Endothelial cell of umbilical vein (primary cell): ENCODE measurements at regions not wholly inside any gene's neighbourhood (a gene's known extent, or its start where the extent isn't known, plus 50 kb on each side); places are given as distances from the start of the nearest gene placed in this dataset.
"Not testable (repeated sequence)": the region's sequence is repeated elsewhere in the genome, so short reads cannot be mapped to it uniquely, and the experiment has no call there.

ENCODE experiments used
- BruUV-seq: library from RNA; stranded (reverse); fragments of 400-500 nt; replicated peaks from 2 replicates; lab custom pipeline; 2021; lab: Mats Ljungman, UMichigan
- CTCF ChIA-PET: fragments of 300-600, 350-600 bp; sonication (Branson Sonifier 250); formaldehyde crosslinking; loops from one replicate; lab custom pipeline; 2021; ENCODE audit warnings: antibody characterized with exemption, inconsistent platforms; lab: Charles Lee
- POLR2A ChIA-PET: fragments of 300-600, 350-600 bp; sonication (Branson Sonifier 250); formaldehyde crosslinking; loops from one replicate; lab custom pipeline; 2021; ENCODE audit warnings: antibody characterized with exemption, inconsistent platforms; lab: Charles Lee
- DNase-seq: peaks from one replicate; pipeline ENCODE4 v3.0.0-alpha.2; 2011; ENCODE audit warnings: low read depth, low spot score
- FAIRE-seq: peaks from 2 replicates; lab custom pipeline; 2011; peaks lifted over from hg19 to GRCh38; lab: Jason Lieb, UNC
- H2AFZ ChIP-seq: 2 replicates; pipeline ENCODE4 v1.6.0; 2012; ENCODE audit warnings: low read depth, low read length, control low read depth, inconsistent platforms
- H3K27ac ChIP-seq: 2 replicates; pipeline ENCODE4 v1.5.1; 2011; ENCODE audit warnings: low read depth, mild to moderate bottlenecking, control low read depth, low read length, moderate library complexity; ENCODE audit not compliant: insufficient read depth
- H3K27me3 ChIP-seq, 2 experiments: 2 replicates each; pipeline versions ENCODE4 v1.6.0 to v1.6.1; 2011; ENCODE audit warnings: low read length in 2 of 2, mixed read lengths in 1 of 2; ENCODE audit not compliant: control insufficient read depth in 2 of 2, insufficient read depth in 2 of 2
- H3K36me3 ChIP-seq, 2 experiments: 2 replicates in 1 of 2; 3 replicates in 1 of 2; pipeline ENCODE4 v1.5.1; 2011; ENCODE audit warnings: low read length in 2 of 2, mild to moderate bottlenecking in 1 of 2, moderate library complexity in 1 of 2; ENCODE audit not compliant: control insufficient read depth in 2 of 2, insufficient read depth in 2 of 2; ENCODE audit errors: extremely low read depth in 1 of 2
- H3K4me1 ChIP-seq: 3 replicates; pipeline ENCODE4 v1.5.1; 2011; ENCODE audit warnings: mild to moderate bottlenecking, low read length; ENCODE audit not compliant: control insufficient read depth, insufficient read depth; ENCODE audit errors: extremely low read depth
- H3K4me2 ChIP-seq: 2 replicates; pipeline ENCODE4 v1.6.1; 2011; ENCODE audit warnings: low read length, control low read depth, mixed read lengths; ENCODE audit not compliant: insufficient read depth
- H3K4me3 ChIP-seq, 3 experiments: fragments of 200-600 bp in 1 of 3; sonication (generic), shearing (Covaris generic) in 1 of 3; replicated peaks in 1 of 3; 2 replicates each; pipeline ENCODE4 v1.5.1; 2011 to 2016; ENCODE audit warnings: control low read depth in 3 of 3, low read length in 3 of 3, mild to moderate bottlenecking in 2 of 3, inconsistent platforms in 1 of 3, low read depth in 1 of 3, moderate library complexity in 1 of 3; ENCODE audit not compliant: insufficient read depth in 1 of 3
- H3K79me2 ChIP-seq: 2 replicates; pipeline ENCODE4 v1.6.0; 2012; ENCODE audit warnings: low read length, inconsistent platforms; ENCODE audit not compliant: control insufficient read depth, insufficient read depth
- H3K9ac ChIP-seq: replicated peaks from 2 replicates; pipeline ENCODE3; 2011; ENCODE audit warnings: low read length, control low read depth; ENCODE audit not compliant: insufficient read depth; ENCODE audit errors: extremely low read depth
- H3K9me1 ChIP-seq: replicated peaks from 3 replicates; pipeline ENCODE4 v1.6.0; 2011; ENCODE audit warnings: mild to moderate bottlenecking, low read length; ENCODE audit not compliant: control insufficient read depth, insufficient read depth; ENCODE audit errors: extremely low read depth
- H3K9me3 ChIP-seq: replicated peaks from 2 replicates; pipeline ENCODE4 v1.5.1; 2012; ENCODE audit warnings: low read length, inconsistent platforms; ENCODE audit not compliant: control insufficient read depth, insufficient read depth
- H4K20me1 ChIP-seq: replicated peaks from 2 replicates; pipeline ENCODE3; 2011; ENCODE audit warnings: mild to moderate bottlenecking, low read length; ENCODE audit not compliant: control insufficient read depth, insufficient read depth; ENCODE audit errors: extremely low read depth
- EZH2 ChIP-seq: IDR thresholded peaks from 2 replicates; pipeline ENCODE4 v1.6.1; 2012; ENCODE audit warnings: borderline replicate concordance, low read depth, mild to moderate bottlenecking, moderate library complexity, low read length, inconsistent platforms; ENCODE audit not compliant: severe bottlenecking
- FOS ChIP-seq: IDR thresholded peaks from 2 replicates; pipeline ENCODE4 v1.6.1; 2011; ENCODE audit warnings: mild to moderate bottlenecking, low read length, moderate library complexity, borderline replicate concordance; ENCODE audit not compliant: insufficient read depth
- GATA2 ChIP-seq: IDR thresholded peaks from 2 replicates; pipeline ENCODE4 v1.7.0; 2011; ENCODE audit warnings: low read depth, mild to moderate bottlenecking, moderate library complexity, mixed read lengths, low read length; ENCODE audit not compliant: insufficient read length, insufficient read depth
- JUN ChIP-seq: IDR thresholded peaks from 2 replicates; pipeline ENCODE4 v1.6.1; 2011; ENCODE audit warnings: borderline replicate concordance, low read depth; ENCODE audit not compliant: insufficient read length, insufficient read depth
- MYC ChIP-seq: IDR thresholded peaks from one replicate; pipeline ENCODE4 v1.6.1; 2011; ENCODE audit warnings: mild to moderate bottlenecking, low read depth, low read length
- POLR2A ChIP-seq: IDR thresholded peaks from 2 replicates; pipeline ENCODE4 v1.6.1; 2012; ENCODE audit warnings: low read depth, mild to moderate bottlenecking, control low read depth, low read length
- POLR2AphosphoS5 ChIP-seq: IDR thresholded peaks from 2 replicates; pipeline ENCODE4 v1.6.1; 2012; ENCODE audit warnings: low read depth, mild to moderate bottlenecking, control low read depth, low read length, moderate library complexity; ENCODE audit not compliant: insufficient read depth
- dilution Hi-C: fragments of 300-500 bp; cut with MboI; formaldehyde crosslinking; loops from one replicate; pipeline ENCODE4 v1.15.0; 2019; ENCODE audit warnings: low sequenced_read_pairs; ENCODE audit not compliant: extremely low pct_ligation_motif_present
- intact Hi-C: fragments of 100-400 bp; cut with micrococcal nuclease; formaldehyde crosslinking; loops from one replicate; pipeline ENCODE4 v1.10.0; 2022
- TF ChIP-seq, protein P1 (sequence below), 2 donors: IDR thresholded peaks; 1 replicate in 1 of 2; 2 replicates in 1 of 2; pipeline ENCODE4 v1.5.1; 2011; ENCODE audit warnings: low read length in 2 of 2, mild to moderate bottlenecking in 2 of 2, moderate library complexity in 2 of 2, control low read depth in 1 of 2, inconsistent platforms in 1 of 2, low read depth in 1 of 2; ENCODE audit not compliant: insufficient read depth in 1 of 2; ENCODE audit errors: extremely low read depth in 1 of 2
- TF ChIP-seq, protein P2 (sequence below): IDR thresholded peaks from 2 replicates; pipeline ENCODE4 v1.6.1; 2011; ENCODE audit not compliant: insufficient read depth, insufficient read length

DNA sequence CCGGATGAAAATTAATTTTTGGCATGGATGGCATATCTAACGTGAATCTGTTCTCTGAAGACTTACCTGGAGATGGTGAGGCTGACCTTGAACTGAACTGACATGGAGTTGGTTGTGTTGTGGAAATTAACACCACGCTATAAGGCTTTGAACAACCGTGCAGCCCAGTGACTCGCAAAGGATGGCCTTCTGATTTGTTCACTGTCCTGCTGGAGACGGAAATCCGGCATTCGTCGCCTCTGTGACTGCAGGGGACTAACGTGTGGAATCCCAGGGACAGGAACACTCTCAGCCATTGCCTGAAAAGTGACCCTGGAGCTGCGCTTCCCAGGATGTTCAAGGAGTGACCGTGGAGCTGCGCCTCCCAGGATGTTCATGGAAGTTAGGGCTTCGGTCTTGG is 100.3 kb downstream of the NPIPB11 start:
- no peak overlapping the region for H2AFZ ChIP-seq
- no peak for TF ChIP-seq MYC
- no peak overlapping the region for H3K4me3 ChIP-seq
- CTCF ChIA-PET, result no interaction called here
- intact Hi-C loops (no loop called here), dilution Hi-C loops (no loop called here)
- no peaks in the 10 kb centered on the region for H4K20me1 ChIP-seq
- H3K9me1 ChIP-seq, result no peaks in the 10 kb centered on the region
- DNase-seq (no peak), FAIRE-seq (no peak)
- no peak overlapping the region for H3K4me2 ChIP-seq
- no TSS peak for BruUV-seq
- no peaks in the 10 kb centered on the region for H3K27me3 ChIP-seq
- no peak overlapping the region for H3K9ac ChIP-seq
- POLR2A ChIA-PET, result no interaction called here
- H3K9me3 ChIP-seq, result no peaks in the 10 kb centered on the region
- no peaks in the 10 kb centered on the region for H3K36me3 ChIP-seq
- H3K79me2 ChIP-seq, result no peaks in the 10 kb centered on the region
- no peaks in the 10 kb centered on the region for H3K4me1 ChIP-seq
- no peak overlapping the region for H3K27ac ChIP-seq

DNA sequence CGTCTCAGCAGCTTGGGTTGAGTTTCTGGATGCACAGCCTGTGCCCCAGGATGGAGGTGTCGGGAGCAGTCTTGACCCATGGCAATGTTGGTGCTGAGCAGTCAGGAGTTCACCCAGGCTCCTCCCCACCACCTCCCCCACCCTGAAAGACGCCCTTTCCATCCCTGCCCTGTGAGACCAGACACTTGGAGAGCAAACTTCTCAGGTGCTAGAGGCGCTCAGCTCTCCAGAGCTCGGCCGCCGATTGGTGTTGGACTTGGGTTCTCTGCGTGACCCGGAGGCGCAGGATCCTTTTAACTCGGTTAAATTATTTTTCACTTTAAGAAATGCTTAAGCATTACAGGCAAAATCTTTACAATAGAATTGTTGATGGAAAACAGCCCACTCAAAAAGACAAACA is 101.5 kb downstream of the NPIPB11 start:
- CTCF ChIA-PET, H3K4me1 ChIP-seq, POLR2A ChIA-PET, H3K27me3 ChIP-seq, dilution Hi-C loops, H3K9me1 ChIP-seq, H4K20me1 ChIP-seq, FAIRE-seq, H3K4me3 ChIP-seq, H3K36me3 ChIP-seq, H3K4me2 ChIP-seq, H3K9ac ChIP-seq, H3K27ac ChIP-seq, H3K79me2 ChIP-seq, intact Hi-C loops, BruUV-seq, H3K9me3 ChIP-seq, DNase-seq, H2AFZ ChIP-seq: not testable (repeated sequence)

- dilution Hi-C loops, result no loop called here
- no TSS peak for BruUV-seq
Measured at GRCh38 chr16:29304251-29304650, 102.3 kb downstream of the NPIPB11 start.

More at GRCh38 chr16:29304251-29304650, 102.3 kb downstream of the NPIPB11 start:
- ChIA-PET POLR2A (no interaction called here), CTCF (no interaction called here)
- no peak for TF ChIP-seq POLR2AphosphoS5
- TF ChIP-seq POLR2A, result no peak
- TF ChIP-seq EZH2, result no peak
- TF ChIP-seq GATA2, result no peak
- no peak for TF ChIP-seq JUN
- TF ChIP-seq, protein P1, sequence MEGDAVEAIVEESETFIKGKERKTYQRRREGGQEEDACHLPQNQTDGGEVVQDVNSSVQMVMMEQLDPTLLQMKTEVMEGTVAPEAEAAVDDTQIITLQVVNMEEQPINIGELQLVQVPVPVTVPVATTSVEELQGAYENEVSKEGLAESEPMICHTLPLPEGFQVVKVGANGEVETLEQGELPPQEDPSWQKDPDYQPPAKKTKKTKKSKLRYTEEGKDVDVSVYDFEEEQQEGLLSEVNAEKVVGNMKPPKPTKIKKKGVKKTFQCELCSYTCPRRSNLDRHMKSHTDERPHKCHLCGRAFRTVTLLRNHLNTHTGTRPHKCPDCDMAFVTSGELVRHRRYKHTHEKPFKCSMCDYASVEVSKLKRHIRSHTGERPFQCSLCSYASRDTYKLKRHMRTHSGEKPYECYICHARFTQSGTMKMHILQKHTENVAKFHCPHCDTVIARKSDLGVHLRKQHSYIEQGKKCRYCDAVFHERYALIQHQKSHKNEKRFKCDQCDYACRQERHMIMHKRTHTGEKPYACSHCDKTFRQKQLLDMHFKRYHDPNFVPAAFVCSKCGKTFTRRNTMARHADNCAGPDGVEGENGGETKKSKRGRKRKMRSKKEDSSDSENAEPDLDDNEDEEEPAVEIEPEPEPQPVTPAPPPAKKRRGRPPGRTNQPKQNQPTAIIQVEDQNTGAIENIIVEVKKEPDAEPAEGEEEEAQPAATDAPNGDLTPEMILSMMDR (IDR thresholded peaks at IDR 0.05; ENCODE audit: extremely low read depth in 1 of 2, insufficient read depth in 1 of 2, low read depth in 1 of 2, low read length in 2 of 2), result no peak
- TF ChIP-seq, protein P2, sequence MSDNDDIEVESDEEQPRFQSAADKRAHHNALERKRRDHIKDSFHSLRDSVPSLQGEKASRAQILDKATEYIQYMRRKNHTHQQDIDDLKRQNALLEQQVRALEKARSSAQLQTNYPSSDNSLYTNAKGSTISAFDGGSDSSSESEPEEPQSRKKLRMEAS, result no peak
- no peak for TF ChIP-seq FOS
- TF ChIP-seq MYC, result no peak
- intact Hi-C loops, result no loop called here
- Histone ChIP-seq H2AFZ (no peak overlapping the region), H3K27me3 (no peaks in the 10 kb centered on the region), H3K4me3 (no peak overlapping the region), H3K9ac (no peak overlapping the region), H3K36me3 (no peaks in the 10 kb centered on the region), H4K20me1 (no peaks in the 10 kb centered on the region), H3K4me1 (no peaks in the 10 kb centered on the region), H3K9me3 (no peaks in the 10 kb centered on the region), H3K27ac (no peak overlapping the region), H3K9me1 (no peaks in the 10 kb centered on the region), H3K4me2 (no peak overlapping the region), H3K79me2 (no peaks in the 10 kb centered on the region)
- FAIRE-seq (no peak), DNase-seq (no peak)
